OCI-LY1 (cell line): ENCODE measurements at regions not wholly inside any gene's neighbourhood (a gene's known extent, or its start where the extent isn't known, plus 50 kb on each side); places are given as distances from the start of the nearest gene placed in this dataset.

Source experiments
- EZH2 ChIP-seq: fragments of 200-600 bp; sonication (generic), shearing (Covaris generic); IDR thresholded peaks from 2 replicates; pipeline ENCODE4 v1.8.0; 2017; ENCODE audit warnings: borderline replicate concordance, mixed run types, mild to moderate bottlenecking, antibody characterized with exemption, low read length, moderate library complexity, mixed read lengths
- TF ChIP-seq, protein P1 (sequence below): fragments of 200-600 bp; sonication (generic), shearing (Covaris generic); IDR thresholded peaks from 2 replicates; pipeline ENCODE4 v1.5.1; 2017; ENCODE audit warnings: mild to moderate bottlenecking, antibody characterized with exemption, low read length, moderate library complexity, mixed read lengths

GRCh38 chr11:88061111-88061510, 114.1 kb downstream of the RAB38 start:
- TF ChIP-seq, protein P1, sequence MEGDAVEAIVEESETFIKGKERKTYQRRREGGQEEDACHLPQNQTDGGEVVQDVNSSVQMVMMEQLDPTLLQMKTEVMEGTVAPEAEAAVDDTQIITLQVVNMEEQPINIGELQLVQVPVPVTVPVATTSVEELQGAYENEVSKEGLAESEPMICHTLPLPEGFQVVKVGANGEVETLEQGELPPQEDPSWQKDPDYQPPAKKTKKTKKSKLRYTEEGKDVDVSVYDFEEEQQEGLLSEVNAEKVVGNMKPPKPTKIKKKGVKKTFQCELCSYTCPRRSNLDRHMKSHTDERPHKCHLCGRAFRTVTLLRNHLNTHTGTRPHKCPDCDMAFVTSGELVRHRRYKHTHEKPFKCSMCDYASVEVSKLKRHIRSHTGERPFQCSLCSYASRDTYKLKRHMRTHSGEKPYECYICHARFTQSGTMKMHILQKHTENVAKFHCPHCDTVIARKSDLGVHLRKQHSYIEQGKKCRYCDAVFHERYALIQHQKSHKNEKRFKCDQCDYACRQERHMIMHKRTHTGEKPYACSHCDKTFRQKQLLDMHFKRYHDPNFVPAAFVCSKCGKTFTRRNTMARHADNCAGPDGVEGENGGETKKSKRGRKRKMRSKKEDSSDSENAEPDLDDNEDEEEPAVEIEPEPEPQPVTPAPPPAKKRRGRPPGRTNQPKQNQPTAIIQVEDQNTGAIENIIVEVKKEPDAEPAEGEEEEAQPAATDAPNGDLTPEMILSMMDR, result no peak
- TF ChIP-seq EZH2, result no peak
